ENCODE measurements at regions not wholly inside any gene's neighbourhood (a gene's known extent, or its start where the extent isn't known, plus 50 kb on each side); places are given as distances from the start of the nearest gene placed in this dataset.

DNA sequence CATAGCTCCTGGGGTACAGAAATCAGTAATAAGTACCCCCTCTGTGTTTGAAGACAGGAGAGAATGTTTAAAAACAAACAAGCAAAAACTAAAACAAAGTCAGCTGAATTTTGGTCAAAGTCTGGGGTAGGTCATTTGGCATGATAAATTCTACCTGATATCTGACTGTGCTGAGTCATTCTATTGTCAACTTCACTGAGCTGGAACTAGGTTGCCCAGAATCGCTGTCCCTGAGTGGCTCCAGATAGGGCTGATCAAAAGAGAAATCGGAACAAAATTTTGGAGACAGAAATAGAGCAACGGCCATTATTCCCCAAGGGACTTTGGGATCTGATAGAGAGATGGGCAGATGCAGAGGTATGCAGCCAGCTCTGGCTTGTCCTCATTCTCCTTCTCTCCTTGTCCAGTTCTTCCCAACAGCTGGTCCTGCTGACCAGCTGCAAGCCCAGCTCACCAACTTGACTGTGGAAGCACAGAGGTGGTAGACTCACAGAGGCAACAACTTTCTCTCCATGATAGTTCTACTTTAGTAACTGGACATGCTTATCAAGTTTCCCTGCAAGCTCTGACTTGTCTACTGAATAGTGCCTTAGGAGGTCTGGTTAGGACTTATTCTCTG lies 57.3 kb upstream of the MYRIP start:
- H3K9me3 Mint-ChIP-seq (ENCODE audit: unreplicated experiment), result no peaks in the 10 kb centered on the region
- H3K4me3 Mint-ChIP-seq (ENCODE audit: unreplicated experiment), result no peak overlapping the region
- DNase-seq (ENCODE audit: low spot score), result no peak
- H3K27ac Mint-ChIP-seq (ENCODE audit: unreplicated experiment), result no peak overlapping the region
- H3K27me3 Mint-ChIP-seq (ENCODE audit: unreplicated experiment), result no peaks in the 10 kb centered on the region
- no peaks in the 10 kb centered on the region for H3K36me3 Mint-ChIP-seq (ENCODE audit: low read depth, unreplicated experiment)
- TF ChIP-seq, protein P1, sequence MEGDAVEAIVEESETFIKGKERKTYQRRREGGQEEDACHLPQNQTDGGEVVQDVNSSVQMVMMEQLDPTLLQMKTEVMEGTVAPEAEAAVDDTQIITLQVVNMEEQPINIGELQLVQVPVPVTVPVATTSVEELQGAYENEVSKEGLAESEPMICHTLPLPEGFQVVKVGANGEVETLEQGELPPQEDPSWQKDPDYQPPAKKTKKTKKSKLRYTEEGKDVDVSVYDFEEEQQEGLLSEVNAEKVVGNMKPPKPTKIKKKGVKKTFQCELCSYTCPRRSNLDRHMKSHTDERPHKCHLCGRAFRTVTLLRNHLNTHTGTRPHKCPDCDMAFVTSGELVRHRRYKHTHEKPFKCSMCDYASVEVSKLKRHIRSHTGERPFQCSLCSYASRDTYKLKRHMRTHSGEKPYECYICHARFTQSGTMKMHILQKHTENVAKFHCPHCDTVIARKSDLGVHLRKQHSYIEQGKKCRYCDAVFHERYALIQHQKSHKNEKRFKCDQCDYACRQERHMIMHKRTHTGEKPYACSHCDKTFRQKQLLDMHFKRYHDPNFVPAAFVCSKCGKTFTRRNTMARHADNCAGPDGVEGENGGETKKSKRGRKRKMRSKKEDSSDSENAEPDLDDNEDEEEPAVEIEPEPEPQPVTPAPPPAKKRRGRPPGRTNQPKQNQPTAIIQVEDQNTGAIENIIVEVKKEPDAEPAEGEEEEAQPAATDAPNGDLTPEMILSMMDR (IDR thresholded peaks at IDR 0.05; ENCODE audit: unreplicated experiment), result no peak
- H3K4me1 Mint-ChIP-seq (ENCODE audit: unreplicated experiment), result peaks cover 26% of the 10 kb centered on the region

DNA sequence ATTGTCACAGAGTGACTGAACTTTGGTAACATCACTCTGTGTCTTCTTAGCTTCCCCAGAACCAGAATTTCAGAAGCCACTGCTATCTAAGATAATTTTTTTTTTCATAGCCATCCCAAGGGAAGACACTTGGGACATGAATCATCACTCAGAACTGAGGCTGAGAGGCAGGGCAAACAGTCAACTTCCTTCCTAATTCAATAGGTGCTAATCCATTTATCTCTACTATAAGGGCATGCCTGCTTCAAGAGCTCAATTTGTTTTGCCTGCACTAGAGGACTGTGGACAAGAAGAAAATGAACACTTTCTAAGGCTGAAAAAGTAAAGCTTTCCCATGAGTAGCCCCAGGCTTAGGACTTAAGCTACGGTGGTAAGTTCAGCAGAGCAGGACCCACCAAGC lies 56.7 kb upstream of the MYRIP start:
- no peak overlapping the region for H3K27ac Mint-ChIP-seq (ENCODE audit: unreplicated experiment)
- no peak overlapping the region for H3K4me3 Mint-ChIP-seq (ENCODE audit: unreplicated experiment)
- H3K36me3 Mint-ChIP-seq (ENCODE audit: low read depth, unreplicated experiment), result no peaks in the 10 kb centered on the region
- peaks cover 26% of the 10 kb centered on the region for H3K4me1 Mint-ChIP-seq (ENCODE audit: unreplicated experiment)
- H3K9me3 Mint-ChIP-seq (ENCODE audit: unreplicated experiment), result no peaks in the 10 kb centered on the region
- TF ChIP-seq, protein P1 (IDR thresholded peaks at IDR 0.05; ENCODE audit: unreplicated experiment), result no peak
- no peak for DNase-seq (ENCODE audit: low spot score)
- H3K27me3 Mint-ChIP-seq (ENCODE audit: unreplicated experiment), result no peaks in the 10 kb centered on the region

DNA sequence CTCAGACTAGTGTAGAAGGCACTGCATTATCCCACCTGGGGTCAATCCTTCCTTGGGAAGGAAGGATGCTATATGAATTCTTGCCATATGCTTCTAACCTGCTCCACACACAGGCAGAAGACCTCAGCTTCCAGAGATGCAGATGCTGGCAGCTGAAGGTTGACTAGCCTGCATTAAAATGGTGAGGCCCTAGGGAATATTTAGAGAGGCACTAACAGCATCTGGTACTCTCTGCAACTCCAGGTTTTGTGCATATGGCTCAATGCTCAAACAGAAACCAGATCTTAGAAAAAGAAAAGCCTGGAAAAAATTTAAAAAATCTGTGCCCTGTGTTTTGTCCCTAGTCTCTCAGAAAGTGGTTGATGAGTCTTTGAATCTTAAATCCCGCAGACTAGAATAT lies 56.0 kb upstream of the MYRIP start:
- no peaks in the 10 kb centered on the region for H3K36me3 Mint-ChIP-seq (ENCODE audit: low read depth, unreplicated experiment)

DNA sequence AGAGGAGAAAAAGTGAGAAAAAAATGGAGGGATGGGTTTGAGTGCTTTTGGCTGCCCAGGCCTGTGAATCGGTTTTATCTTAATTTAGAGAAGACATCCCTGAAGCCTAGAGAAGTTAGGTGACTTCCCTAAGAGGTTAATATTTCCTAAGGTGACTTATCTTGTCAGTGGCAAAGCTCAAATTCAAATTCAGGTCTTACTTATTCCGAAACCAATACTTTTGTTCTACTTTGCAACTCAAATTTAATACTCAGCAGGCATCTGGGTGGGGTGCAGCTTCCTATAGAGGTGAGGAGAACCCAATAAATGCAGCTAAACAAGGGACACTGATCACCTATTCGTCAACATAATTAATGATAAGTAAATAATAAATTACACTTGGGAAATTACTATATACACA lies 54.9 kb upstream of the MYRIP start:
- Mint-ChIP-seq H3K36me3 (ENCODE audit: low read depth, unreplicated experiment) (no peaks in the 10 kb centered on the region), H3K4me1 (ENCODE audit: unreplicated experiment) (peaks cover 26% of the 10 kb centered on the region), H3K9me3 (ENCODE audit: unreplicated experiment) (no peaks in the 10 kb centered on the region), H3K27ac (ENCODE audit: unreplicated experiment) (no peak overlapping the region), H3K27me3 (ENCODE audit: unreplicated experiment) (no peaks in the 10 kb centered on the region), H3K4me3 (ENCODE audit: unreplicated experiment) (no peak overlapping the region)
- TF ChIP-seq, protein P1 (IDR thresholded peaks at IDR 0.05; ENCODE audit: unreplicated experiment), result no peak
- DNase-seq (ENCODE audit: low spot score), result no peak

More for the DNA sequence above, 56.0 kb upstream of the MYRIP start:
- no peaks in the 10 kb centered on the region for H3K9me3 Mint-ChIP-seq (ENCODE audit: unreplicated experiment)
- no peak overlapping the region for H3K4me3 Mint-ChIP-seq (ENCODE audit: unreplicated experiment)
- no peak for DNase-seq (ENCODE audit: low spot score)
- H3K27me3 Mint-ChIP-seq (ENCODE audit: unreplicated experiment), result no peaks in the 10 kb centered on the region
- TF ChIP-seq, protein P1 (IDR thresholded peaks at IDR 0.05; ENCODE audit: unreplicated experiment), result no peak
- no peak overlapping the region for H3K27ac Mint-ChIP-seq (ENCODE audit: unreplicated experiment)
- H3K4me1 Mint-ChIP-seq (ENCODE audit: unreplicated experiment), result peaks cover 26% of the 10 kb centered on the region

DNA sequence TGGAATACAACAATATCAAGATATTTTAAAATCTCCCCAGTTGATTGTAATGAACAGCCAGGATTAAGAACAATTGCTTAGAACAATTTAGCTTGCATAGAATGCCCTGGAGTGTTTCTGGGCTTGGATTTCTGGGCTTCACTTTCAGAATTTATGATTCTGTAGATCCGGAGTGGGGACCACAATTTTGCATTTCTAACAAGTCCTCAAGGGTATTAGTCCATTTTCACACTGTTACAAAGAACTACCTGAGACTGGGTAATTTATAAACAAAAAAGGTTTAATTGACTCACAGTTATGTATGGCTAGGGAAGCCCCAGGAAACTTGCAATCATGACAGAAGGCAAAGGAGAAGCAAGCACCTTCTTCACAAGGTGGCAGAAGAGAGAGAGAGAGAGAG lies 54.3 kb upstream of the MYRIP start:
- Mint-ChIP-seq H3K36me3 (ENCODE audit: low read depth, unreplicated experiment) (no peaks in the 10 kb centered on the region), H3K9me3 (ENCODE audit: unreplicated experiment) (no peaks in the 10 kb centered on the region), H3K4me1 (ENCODE audit: unreplicated experiment) (peaks cover 26% of the 10 kb centered on the region), H3K27ac (ENCODE audit: unreplicated experiment) (no peak overlapping the region), H3K4me3 (ENCODE audit: unreplicated experiment) (no peak overlapping the region), H3K27me3 (ENCODE audit: unreplicated experiment) (no peaks in the 10 kb centered on the region)
- no peak for DNase-seq (ENCODE audit: low spot score)
- TF ChIP-seq, protein P1 (IDR thresholded peaks at IDR 0.05; ENCODE audit: unreplicated experiment), result no peak

Measured in endothelial cell (in vitro differentiated cells).